ENCODE measurements at regions not wholly inside any gene's neighbourhood (a gene's known extent, or its start where the extent isn't known, plus 50 kb on each side); places are given as distances from the start of the nearest gene placed in this dataset.

DNA sequence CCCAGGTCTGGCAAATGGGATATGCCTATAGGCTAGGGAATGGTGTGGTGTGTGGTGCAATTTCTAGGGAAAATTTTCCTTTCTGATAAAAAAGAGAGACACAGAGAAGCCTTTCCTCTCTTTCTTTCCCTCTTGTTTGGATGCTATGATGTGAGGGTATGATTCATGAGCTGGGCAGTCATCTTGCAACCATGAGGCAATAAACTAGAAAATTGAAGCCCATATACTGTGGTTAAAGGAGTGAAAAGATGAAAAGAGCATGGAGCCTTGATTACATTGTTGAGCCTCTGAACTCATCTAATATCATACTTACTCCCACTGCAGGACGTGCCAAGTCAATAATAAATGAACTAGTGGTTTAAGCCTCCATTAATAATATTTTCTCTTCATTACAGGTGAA, 215.6 kb downstream of the HAUS1 start:
- no peak for DNase-seq (ENCODE audit: low read depth, low spot score)
- no peak overlapping the region for H3K4me3 ChIP-seq (ENCODE audit: low read length)
- WGBS (ENCODE audit: insufficient coverage, insufficient read length) = no CpG with 5 or more reads among the region's 1 CpG
- no peak overlapping the region for H3K27ac ChIP-seq (ENCODE audit: low read length)
- peaks cover 6% of the 10 kb centered on the region; the same call in 1 of the 2 replicates for H3K4me1 ChIP-seq (ENCODE audit: control insufficient read depth, insufficient read depth, low read length)
- no peaks in the 10 kb centered on the region for H3K9me3 ChIP-seq (ENCODE audit: control insufficient read depth, insufficient read depth, low read length)
- no peaks in the 10 kb centered on the region for H3K27me3 ChIP-seq (ENCODE audit: control insufficient read depth, insufficient read depth, low read length)
- H3K36me3 ChIP-seq (ENCODE audit: control insufficient read depth, insufficient read depth, low read length) = no peaks in the 10 kb centered on the region

DNA sequence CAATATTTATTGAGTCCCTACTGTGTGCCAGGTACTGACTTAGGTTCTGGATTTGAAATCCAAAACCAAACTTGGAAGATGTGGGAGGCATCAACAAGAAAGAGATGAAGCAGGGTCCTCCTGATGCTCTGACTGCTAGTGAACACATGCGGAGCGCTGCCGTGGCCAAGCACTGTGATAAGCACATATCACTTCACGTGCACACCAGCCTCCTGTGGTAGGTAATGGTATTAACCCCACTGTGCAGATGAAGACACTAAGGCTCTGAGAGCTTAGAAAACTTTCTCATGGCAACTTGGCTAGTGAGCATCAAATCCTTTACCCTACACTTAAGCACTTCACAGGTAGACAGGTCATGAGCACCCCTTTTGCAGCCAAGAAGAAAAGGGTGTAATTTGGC, 216.1 kb downstream of the HAUS1 start:
- Histone ChIP-seq H3K36me3 (ENCODE audit: control insufficient read depth, insufficient read depth, low read length) (no peaks in the 10 kb centered on the region), H3K9me3 (ENCODE audit: control insufficient read depth, insufficient read depth, low read length) (no peaks in the 10 kb centered on the region), H3K4me3 (ENCODE audit: low read length) (no peak overlapping the region), H3K4me1 (ENCODE audit: control insufficient read depth, insufficient read depth, low read length) (peaks cover 6% of the 10 kb centered on the region; the same call in 1 of the 2 replicates), H3K27ac (ENCODE audit: low read length) (no peak overlapping the region), H3K27me3 (ENCODE audit: control insufficient read depth, insufficient read depth, low read length) (no peaks in the 10 kb centered on the region)
- WGBS (ENCODE audit: insufficient coverage, insufficient read length) = no CpG with 5 or more reads among the region's 4 CpGs
- DNase-seq (ENCODE audit: low read depth, low spot score) = no peak

DNA sequence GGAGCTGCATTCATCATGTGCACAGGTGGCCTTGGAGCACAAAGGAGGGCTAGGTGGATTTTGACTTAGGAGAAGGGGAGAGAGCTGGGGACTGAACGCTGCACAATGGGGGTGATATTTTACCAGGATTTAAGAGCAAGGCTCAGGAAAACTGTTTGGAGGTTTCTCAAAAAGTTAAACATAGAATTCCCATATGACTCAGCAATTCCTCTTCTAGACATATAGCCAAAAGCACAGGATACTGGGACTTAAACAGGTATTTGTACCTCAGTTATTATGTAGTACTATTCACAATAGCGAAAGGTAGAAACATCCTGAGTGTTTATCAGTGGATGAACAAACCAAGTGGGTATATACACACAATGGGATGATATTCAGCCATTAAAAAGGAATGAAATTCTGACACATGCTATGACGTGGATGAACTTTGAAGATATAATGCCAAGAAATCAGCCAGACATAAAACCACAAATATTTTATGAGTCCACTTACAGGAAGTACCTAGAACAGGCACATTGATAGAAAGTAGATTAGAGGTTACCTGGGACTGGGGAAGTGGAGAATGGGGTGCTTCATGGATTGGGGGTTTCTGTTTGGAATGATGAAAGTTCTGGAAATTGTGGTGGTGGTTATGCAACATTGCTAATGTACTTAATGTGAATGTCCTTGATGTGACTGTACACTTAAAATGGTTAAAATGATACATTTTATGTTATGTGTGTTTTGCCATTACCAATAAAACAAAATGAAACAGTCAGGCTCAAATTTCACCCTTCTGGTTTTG, 216.9 kb downstream of the HAUS1 start:
- Histone ChIP-seq H3K9me3 (ENCODE audit: control insufficient read depth, insufficient read depth, low read length) (no peaks in the 10 kb centered on the region), H3K4me3 (ENCODE audit: low read length) (no peak overlapping the region), H3K27ac (ENCODE audit: low read length) (no peak overlapping the region), H3K27me3 (ENCODE audit: control insufficient read depth, insufficient read depth, low read length) (no peaks in the 10 kb centered on the region), H3K4me1 (ENCODE audit: control insufficient read depth, insufficient read depth, low read length) (peaks cover 6% of the 10 kb centered on the region; the same call in 1 of the 2 replicates), H3K36me3 (ENCODE audit: control insufficient read depth, insufficient read depth, low read length) (no peaks in the 10 kb centered on the region)
- no CpG with 5 or more reads among the region's 3 CpGs for WGBS (ENCODE audit: insufficient coverage, insufficient read length)
- DNase-seq (ENCODE audit: low read depth, low spot score) = no peak

DNA sequence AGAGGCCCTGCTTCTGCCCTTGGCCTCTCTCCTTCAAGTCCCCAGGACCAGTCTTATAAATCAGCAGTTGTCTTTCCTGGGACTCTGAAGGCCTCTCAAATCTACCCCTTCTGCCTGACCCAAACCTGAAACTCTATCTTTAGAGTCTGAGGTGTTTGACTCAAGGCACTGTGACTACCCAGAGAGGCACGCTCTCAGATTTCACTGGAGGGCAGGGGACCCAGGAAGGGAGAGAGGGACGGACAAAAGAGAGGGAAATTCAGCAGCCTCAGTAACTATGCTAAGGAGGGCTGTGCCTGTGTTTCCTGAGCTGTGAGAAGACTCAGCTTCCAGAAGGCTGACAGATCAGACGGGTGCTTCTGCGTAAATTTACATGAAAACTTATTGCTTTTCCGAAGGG, 217.8 kb downstream of the HAUS1 start:
- Histone ChIP-seq H3K36me3 (ENCODE audit: control insufficient read depth, insufficient read depth, low read length) (no peaks in the 10 kb centered on the region), H3K9me3 (ENCODE audit: control insufficient read depth, insufficient read depth, low read length) (no peaks in the 10 kb centered on the region), H3K27ac (ENCODE audit: low read length) (no peak overlapping the region), H3K4me1 (ENCODE audit: control insufficient read depth, insufficient read depth, low read length) (peaks cover 6% of the 10 kb centered on the region; the same call in 1 of the 2 replicates), H3K27me3 (ENCODE audit: control insufficient read depth, insufficient read depth, low read length) (no peaks in the 10 kb centered on the region), H3K4me3 (ENCODE audit: low read length) (no peak overlapping the region)
- whole genome bisulfite sequencing (ENCODE audit: insufficient coverage, insufficient read length) = no CpG with 5 or more reads among the region's 5 CpGs
- no peak for DNase-seq (ENCODE audit: low read depth, low spot score)

DNA sequence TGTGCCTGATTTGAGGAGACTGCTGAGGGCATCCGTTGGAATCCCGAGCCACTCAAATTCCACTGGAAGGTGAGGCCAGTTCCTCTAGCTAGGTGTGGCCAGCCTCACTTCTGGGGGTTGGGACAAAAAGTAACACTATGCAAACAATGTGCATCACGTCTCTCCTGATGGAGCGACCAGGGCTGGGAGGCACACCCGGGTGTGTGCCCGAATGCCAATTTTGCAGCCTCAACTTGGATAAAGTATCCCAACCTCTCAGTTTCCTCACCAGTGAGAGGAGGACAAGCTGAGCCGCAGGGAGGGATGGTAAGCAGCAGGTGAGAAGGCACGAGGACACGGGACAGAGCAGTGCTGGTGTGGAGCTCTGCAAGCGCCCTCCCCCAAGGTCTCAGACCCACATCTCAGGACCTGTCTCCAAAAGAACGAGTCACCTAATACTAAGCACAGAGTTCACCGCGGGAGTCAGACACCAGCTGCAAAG, 218.3 kb downstream of the HAUS1 start:
- H3K4me1 ChIP-seq (ENCODE audit: control insufficient read depth, insufficient read depth, low read length) = peaks cover 6% of the 10 kb centered on the region; the same call in 1 of the 2 replicates
- no CpG with 5 or more reads among the region's 13 CpGs for WGBS (ENCODE audit: insufficient coverage, insufficient read length)
- H3K4me3 ChIP-seq (ENCODE audit: low read length) = no peak overlapping the region

DNA sequence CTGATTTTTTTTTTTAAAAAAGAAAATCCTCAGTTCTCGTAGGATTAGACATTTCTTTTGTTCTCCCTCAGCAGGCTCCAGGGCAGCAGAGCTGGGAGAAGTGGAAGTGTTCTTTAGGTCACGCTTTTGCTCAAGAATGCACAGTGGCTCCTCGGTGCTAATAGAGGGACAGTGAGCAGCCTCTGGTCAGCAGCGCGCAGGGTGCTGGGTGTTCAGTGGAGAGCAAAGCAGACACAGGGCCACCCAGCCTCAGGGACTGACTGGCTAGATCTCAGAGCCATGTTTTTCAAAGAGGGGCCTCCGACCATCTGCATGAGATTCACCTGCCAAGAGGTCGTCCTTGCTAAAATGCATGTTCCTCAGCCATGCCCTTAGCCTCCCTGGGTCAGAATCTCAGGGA, 218.8 kb downstream of the HAUS1 start:
- no peak for DNase-seq (ENCODE audit: low read depth, low spot score)
- H3K4me3 ChIP-seq (ENCODE audit: low read length) = no peak overlapping the region
- H3K36me3 ChIP-seq (ENCODE audit: control insufficient read depth, insufficient read depth, low read length) = no peaks in the 10 kb centered on the region
- no peak overlapping the region for H3K27ac ChIP-seq (ENCODE audit: low read length)
- H3K4me1 ChIP-seq (ENCODE audit: control insufficient read depth, insufficient read depth, low read length) = peaks cover 6% of the 10 kb centered on the region; the same call in 1 of the 2 replicates
- WGBS (ENCODE audit: insufficient coverage, insufficient read length) = no CpG with 5 or more reads among the region's 7 CpGs
- no peaks in the 10 kb centered on the region for H3K27me3 ChIP-seq (ENCODE audit: control insufficient read depth, insufficient read depth, low read length)
- no peaks in the 10 kb centered on the region for H3K9me3 ChIP-seq (ENCODE audit: control insufficient read depth, insufficient read depth, low read length)

More for the DNA sequence above, 218.3 kb downstream of the HAUS1 start:
- Histone ChIP-seq H3K9me3 (ENCODE audit: control insufficient read depth, insufficient read depth, low read length) (no peaks in the 10 kb centered on the region), H3K27me3 (ENCODE audit: control insufficient read depth, insufficient read depth, low read length) (no peaks in the 10 kb centered on the region), H3K36me3 (ENCODE audit: control insufficient read depth, insufficient read depth, low read length) (no peaks in the 10 kb centered on the region), H3K27ac (ENCODE audit: low read length) (no peak overlapping the region)
- no peak for DNase-seq (ENCODE audit: low read depth, low spot score)

DNA sequence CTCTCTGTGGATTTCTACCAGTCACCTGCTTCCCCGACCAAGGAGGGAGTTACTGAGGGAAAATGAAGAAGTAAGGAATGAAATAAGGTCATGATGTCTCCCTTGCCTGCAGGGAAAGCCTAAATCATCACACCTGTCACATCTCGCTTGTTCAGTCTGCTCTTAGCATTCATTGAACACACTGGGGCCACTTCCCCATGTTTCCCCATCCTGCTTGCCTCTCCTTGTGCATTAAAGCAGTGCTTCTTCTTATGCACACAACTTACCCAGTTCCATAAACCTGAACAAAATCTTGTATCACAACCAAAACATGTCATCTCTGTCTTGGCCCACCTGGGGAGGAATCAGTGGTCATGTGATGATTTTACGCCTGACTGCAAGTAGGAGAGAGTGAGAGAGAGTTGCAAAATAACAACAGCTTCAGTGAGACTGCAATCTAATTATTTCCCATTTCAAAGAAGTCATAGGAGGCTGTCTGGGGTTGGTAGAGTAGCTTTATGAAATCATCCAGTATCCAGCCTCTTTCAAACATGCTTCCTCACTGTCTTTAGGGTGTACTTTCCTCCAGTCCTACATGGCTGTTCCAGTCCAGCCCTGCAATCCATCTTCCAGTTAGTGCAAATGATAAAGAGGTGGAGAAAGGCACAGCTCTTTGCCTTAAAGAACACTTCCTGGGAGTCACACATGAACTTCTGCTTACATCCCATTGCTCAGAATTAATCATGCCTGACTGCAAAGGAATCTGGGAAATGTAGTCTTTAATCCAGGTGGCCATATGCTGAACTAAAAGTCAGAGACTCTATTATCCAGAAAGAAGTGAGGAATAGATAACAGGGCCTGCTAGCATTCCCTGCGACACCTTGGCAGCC, 220.1 kb downstream of the HAUS1 start:
- no peaks in the 10 kb centered on the region for H3K9me3 ChIP-seq (ENCODE audit: control insufficient read depth, insufficient read depth, low read length)
- no peaks in the 10 kb centered on the region for H3K27me3 ChIP-seq (ENCODE audit: control insufficient read depth, insufficient read depth, low read length)
- H3K4me1 ChIP-seq (ENCODE audit: control insufficient read depth, insufficient read depth, low read length) = peaks cover 6% of the 10 kb centered on the region; the same call in 1 of the 2 replicates
- H3K4me3 ChIP-seq (ENCODE audit: low read length) = no peak overlapping the region
- DNase-seq (ENCODE audit: low read depth, low spot score) = no peak
- no peak overlapping the region for H3K27ac ChIP-seq (ENCODE audit: low read length)
- H3K36me3 ChIP-seq (ENCODE audit: control insufficient read depth, insufficient read depth, low read length) = no peaks in the 10 kb centered on the region
- no CpG with 5 or more reads among the region's 4 CpGs for WGBS (ENCODE audit: insufficient coverage, insufficient read length)

DNA sequence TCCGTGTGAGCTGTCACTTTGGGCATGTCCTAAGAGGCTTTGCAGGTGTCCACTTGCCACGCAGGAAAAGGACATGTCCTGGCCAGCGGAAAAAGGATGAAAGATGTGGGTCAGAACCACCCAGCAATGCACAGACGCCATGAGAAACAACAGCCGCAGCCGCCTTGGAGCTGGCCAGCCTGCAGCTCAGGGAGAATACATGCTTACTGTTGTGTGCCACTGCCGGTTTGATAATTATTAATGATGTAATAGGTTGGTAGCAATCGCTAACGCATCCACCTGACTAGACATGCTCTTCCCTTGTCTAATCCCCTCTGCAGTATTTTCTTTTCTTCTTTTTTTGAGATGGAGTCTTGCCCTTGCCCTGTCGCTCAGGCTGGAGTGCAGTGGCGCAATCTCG, 221.7 kb downstream of the HAUS1 start:
- Histone ChIP-seq H3K36me3 (ENCODE audit: control insufficient read depth, insufficient read depth, low read length) (no peaks in the 10 kb centered on the region), H3K4me1 (ENCODE audit: control insufficient read depth, insufficient read depth, low read length) (peaks cover 6% of the 10 kb centered on the region; the same call in 1 of the 2 replicates), H3K27me3 (ENCODE audit: control insufficient read depth, insufficient read depth, low read length) (no peaks in the 10 kb centered on the region), H3K9me3 (ENCODE audit: control insufficient read depth, insufficient read depth, low read length) (no peaks in the 10 kb centered on the region), H3K4me3 (ENCODE audit: low read length) (no peak overlapping the region), H3K27ac (ENCODE audit: low read length) (no peak overlapping the region)
- no CpG with 5 or more reads among the region's 12 CpGs for WGBS (ENCODE audit: insufficient coverage, insufficient read length)
- DNase-seq (ENCODE audit: low read depth, low spot score) = no peak

DNA sequence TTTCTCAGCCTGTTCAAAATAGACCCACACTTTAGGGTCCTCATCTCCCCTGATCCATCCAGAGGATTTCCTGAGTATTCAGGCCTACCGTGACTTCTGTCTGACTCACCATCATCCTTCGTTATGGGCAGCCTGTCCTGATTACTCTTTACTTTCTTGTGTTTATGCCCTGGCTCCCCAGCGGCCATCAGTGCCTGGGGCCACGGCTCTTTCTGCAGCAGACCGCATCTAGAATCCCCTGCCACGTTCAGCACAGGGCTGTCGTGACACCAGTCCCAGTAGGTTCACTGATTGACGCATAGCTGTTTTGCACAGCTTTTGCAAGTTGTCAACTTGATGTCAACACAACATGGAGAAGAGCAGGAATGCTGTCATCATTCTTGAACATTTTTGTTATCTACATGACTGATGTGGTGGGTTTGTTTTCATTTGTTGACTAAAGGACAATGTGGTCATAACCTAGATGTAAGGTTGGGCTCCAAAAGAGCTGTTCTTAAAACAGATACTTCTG, 225.6 kb downstream of the HAUS1 start:
- WGBS (ENCODE audit: insufficient coverage, insufficient read length) = no CpG with 5 or more reads among the region's 8 CpGs
- Histone ChIP-seq H3K36me3 (ENCODE audit: control insufficient read depth, insufficient read depth, low read length) (no peaks in the 10 kb centered on the region), H3K9me3 (ENCODE audit: control insufficient read depth, insufficient read depth, low read length) (no peaks in the 10 kb centered on the region), H3K27me3 (ENCODE audit: control insufficient read depth, insufficient read depth, low read length) (peaks cover 7% of the 10 kb centered on the region; the same call in 1 of the 2 replicates), H3K27ac (ENCODE audit: low read length) (no peak overlapping the region), H3K4me1 (ENCODE audit: control insufficient read depth, insufficient read depth, low read length) (peaks cover 4% of the 10 kb centered on the region; the same call in 1 of the 2 replicates), H3K4me3 (ENCODE audit: low read length) (no peak overlapping the region)
- DNase-seq (ENCODE audit: low read depth, low spot score) = no peak

DNA sequence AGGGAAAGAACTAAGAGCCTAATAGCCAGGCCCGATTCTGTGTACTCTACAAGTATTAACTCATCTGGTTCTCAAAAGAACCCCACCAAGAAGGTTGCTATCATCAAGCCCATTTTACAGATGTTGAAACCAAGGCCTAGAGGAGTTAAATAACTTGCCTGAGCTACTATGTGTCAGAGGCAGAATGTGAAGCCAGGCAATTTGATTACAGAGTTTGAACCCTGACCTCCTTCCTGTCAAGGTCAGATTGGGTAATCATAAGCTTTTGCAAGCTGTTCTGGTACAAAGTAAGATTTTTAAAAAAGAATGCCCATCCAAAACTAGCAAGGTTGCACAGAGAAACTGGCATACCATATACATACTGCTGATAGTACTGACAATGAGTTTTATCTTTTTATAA, 227.1 kb downstream of the HAUS1 start:
- no peaks in the 10 kb centered on the region for H3K9me3 ChIP-seq (ENCODE audit: control insufficient read depth, insufficient read depth, low read length)
- no peak for DNase-seq (ENCODE audit: low read depth, low spot score)
- H3K27ac ChIP-seq (ENCODE audit: low read length) = no peak overlapping the region
- H3K27me3 ChIP-seq (ENCODE audit: control insufficient read depth, insufficient read depth, low read length) = peaks cover 7% of the 10 kb centered on the region; the same call in 1 of the 2 replicates
- no peaks in the 10 kb centered on the region for H3K36me3 ChIP-seq (ENCODE audit: control insufficient read depth, insufficient read depth, low read length)
- H3K4me1 ChIP-seq (ENCODE audit: control insufficient read depth, insufficient read depth, low read length) = peaks cover 4% of the 10 kb centered on the region; the same call in 1 of the 2 replicates
- no CpG with 5 or more reads among the region's 1 CpG for WGBS (ENCODE audit: insufficient coverage, insufficient read length)
- no peak overlapping the region for H3K4me3 ChIP-seq (ENCODE audit: low read length)
